ENCODE measurements at regions not wholly inside any gene's neighbourhood (a gene's known extent, or its start where the extent isn't known, plus 50 kb on each side); places are given as distances from the start of the nearest gene placed in this dataset.

DNA sequence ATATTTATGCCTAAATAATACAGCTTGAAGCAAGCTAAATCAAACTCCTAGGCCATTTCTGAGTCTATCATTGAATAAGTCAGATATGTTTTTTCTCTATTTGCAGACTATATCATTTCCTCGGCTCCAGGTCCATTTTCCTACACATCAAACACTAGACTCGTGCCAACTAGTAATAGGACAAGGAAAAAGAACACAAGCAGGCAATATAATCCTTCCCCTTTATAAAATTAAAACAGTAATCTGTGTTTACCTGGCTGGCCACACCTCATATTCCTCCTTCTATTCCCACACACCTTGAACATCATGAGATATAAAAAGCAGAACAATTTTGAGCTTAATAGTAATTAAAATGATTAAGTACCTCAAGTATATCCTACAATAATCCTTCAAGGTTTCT lies 325.7 kb downstream of the TFEC start:
- DNase-seq, result no peak

DNA sequence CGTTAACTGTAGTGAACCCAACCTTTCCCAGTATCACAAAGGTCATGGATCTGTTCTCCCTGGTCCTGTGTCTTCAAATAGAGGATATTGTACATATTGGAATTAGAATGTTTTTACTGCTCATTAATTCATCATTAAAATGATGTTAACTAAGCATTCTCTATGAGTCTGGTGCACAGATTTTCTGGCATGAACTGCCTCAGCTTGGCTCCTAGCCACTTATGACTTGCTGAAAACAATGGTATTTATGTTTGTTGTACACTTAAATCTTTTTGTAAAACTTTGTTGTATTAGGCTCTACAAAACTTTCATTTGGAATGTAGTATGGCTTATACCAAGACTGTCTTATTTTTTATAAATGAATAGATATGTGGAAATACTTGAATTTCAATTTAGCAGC lies 329.4 kb downstream of the TFEC start:
- no peak for DNase-seq

DNA sequence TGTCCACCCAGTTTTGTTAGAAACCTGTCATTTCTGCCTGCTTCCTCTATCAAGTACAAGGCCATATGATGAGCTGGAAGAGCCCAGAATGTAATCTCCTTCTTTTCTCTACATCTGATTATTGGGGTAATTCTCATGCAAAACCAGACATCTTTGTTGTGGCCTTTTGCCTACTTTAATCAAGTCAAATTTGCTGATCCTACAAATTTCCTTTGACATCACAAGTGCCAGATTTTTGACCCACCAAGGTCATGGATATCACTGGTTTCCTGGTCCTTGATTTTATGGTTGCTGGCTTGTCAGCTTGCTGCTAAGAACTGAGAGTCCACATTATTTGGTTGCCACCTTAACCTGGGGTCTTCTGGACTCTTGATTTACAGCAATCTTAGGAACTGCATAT lies 336.1 kb downstream of the TFEC start:
- DNase-seq, result no peak

DNA sequence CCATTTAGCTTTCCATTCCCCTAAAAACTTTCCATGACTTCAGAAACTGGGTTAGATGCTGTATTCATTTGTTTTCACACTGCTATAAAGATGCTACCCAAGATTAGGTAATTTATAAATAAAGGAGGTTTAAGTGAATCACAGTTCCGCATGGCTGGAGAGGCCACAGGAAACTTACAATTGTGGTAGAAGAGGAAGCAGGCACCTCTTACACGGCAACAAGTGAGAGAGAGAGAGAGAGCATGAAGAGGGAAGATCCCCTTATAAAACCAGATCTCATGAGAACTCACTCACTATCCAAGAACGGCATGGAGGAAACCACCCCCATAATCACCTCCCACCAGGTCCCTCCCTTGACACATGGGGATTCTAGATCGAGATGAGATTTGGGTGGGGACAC lies 336.8 kb downstream of the TFEC start:
- DNase-seq, result no peak

DNA sequence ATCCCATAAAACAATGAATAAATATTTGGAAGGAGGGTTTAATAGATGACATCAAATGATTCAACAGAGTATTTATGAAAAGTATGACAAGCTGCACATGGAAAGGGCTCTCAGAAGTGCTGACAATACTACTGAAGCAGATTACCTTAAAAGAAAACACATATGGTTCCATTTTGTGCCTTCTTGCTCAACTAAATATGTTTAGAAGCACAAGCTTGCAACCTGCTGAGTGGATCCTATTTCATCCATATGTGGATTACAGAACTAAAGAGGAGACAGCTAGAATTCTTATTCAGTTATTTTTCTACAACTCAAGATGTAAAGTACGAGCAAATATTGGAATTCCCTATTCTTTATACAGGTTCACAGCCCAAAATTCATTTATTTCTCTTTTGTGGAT lies 340.6 kb downstream of the TFEC start:
- no peak for DNase-seq

DNA sequence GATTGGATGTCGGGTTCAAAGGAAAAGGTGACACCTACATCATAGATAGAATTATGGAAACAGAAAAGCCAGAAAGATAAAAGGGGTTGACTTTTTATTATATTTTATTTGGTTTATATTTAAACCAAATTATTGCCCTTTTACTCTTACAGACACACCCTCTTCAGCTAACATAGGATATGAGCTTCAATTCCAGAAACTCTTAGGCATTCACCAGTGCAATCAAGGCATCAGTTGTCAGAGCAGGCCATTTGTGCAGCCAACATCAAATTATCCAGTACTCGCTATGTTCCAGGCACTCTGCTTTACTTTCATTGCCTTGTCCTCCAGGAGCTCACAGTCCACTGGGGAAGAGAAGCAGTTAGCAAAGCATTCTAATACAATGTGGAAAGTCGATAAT lies 347.5 kb downstream of the TFEC start:
- DNase-seq, result no peak

DNA sequence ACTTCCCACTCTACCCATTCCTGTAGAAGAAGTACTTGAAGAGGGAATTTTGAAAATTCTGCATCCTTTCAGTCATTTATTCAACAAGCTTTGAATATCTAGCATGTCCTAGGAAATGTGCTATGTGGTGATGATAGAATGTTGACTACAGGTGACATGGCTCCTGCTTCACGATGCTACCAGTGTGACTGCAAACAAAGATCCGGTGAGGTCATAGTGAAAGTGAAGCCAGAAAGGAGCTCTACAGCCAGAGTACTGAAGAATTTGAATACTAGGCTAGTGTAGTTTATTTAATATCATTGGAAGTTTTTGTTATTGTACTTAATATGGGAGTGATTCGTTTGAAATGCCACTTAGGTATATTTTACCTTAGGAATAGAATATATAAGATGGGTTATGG lies 348.1 kb downstream of the TFEC start:
- DNase-seq, result no peak

DNA sequence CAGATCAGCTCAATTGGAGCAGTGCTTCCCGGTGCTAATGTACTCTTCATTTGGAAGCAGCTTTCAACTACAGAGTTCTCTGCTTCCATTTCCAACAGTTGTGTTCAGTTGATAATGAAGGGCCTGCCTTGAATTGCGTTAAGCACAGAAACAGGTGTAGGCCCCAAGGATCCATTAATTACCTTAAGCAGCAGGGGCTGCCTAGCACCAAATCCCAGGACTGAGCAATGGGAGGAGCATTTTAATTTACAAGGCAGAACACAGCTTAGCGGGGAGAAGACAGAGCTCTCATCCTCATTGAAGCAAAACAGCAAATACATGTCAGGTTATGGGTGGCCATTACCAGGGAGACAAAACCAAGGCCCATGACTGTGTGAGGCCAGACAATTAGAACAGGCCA lies 349.6 kb downstream of the TFEC start:
- DNase-seq, result no peak

DNA sequence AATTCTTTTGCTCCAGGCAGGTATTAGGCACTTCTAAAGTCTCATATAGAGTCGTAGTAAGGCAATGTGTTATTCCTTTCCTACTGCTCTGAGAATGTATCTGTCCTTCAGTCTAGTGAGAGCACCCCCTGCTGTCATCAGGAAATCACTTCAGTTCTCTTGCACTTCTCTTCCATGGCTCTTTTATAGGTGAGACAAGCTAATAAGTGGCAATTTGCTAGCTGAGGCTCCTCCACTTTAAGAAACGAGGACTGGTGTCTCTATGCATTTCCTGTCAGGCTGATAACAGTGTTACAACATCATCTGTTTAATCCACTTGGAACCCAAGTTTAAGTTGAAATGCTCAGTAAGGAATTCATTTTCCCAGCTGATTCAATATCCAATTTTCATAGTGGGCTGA lies 350.6 kb downstream of the TFEC start:
- peak in 1 of 2 donors; percentile 2 for DNase-seq

DNA sequence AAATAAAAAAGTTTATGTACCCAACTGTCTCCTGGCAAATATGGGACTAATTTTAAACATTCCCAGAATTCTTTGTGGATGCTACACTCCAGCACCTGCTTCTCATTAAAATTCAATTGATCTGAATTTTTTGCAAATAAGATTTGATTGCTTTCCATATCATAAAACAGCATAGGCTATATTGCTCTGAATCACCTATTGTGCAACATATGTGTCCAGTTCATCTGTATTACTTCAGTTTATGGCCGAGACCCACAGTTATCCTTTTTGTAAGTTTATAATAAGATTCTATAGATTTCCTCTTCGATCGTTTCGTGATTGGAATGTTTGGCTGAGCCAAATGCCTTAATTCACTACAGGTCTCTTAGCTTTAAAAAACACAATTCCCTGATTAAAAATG lies 351.1 kb downstream of the TFEC start:
- DNase-seq, result no peak

DNA sequence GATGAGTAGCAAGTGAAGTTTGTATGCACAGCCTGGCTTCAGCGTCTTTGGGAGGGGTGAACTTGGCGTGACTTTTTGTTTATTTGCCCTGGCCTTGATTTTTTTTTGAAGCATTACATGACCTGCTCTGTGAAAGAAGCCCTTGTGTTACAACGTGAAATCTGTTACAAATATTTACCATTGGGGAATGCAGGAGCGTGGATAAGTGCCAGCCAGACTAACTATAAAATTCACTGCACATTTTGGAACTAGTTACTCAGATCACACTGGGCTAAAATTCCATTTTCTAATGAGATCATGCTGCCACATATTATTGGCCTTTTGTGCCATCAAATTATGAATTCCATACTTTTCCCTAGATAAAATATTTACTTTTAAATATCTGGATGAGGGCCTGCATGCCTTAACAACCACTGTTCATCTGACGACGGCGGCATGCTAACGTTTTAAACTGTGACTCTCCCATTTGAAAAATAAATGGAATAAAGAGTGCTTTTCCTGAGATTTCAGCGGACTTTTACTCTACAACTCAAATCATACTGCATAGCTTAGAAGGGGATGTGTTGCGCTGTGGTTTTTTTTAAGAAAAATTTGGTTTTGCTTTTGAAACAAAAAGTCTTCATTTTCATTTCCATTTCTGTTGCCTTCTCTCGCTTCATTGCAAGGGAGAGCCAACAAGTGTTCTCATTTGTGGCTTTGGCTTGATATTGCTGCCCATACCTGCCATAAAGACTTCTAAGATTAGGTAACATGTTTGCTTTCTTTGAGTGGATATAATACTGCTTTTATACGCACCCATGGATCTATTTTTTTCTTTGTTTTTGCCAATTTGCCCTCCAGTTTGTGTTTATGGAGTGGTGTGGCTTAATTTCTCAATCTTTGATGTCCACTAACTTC lies 352.2 kb downstream of the TFEC start:
- DNase-seq, result no peak

DNA sequence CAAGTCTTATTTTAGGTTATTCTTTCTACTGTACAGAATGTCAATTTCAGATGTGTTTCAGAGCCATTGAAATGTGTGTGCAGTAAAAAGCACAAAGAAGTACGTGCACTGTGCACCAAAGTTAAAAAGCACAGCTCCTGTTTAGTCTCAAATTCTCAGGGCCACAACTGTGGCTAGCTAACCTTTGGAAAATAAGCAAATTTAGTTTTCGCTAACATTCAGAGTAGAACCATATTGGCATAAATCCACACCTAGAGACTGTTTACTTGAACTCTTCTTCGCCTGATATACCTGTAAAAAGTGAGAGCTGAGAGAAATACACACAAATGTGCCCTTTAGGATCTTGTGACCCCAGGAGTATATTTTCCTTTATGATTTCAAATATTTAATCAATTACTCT lies 353.9 kb downstream of the TFEC start:
- DNase-seq, result no peak

DNA sequence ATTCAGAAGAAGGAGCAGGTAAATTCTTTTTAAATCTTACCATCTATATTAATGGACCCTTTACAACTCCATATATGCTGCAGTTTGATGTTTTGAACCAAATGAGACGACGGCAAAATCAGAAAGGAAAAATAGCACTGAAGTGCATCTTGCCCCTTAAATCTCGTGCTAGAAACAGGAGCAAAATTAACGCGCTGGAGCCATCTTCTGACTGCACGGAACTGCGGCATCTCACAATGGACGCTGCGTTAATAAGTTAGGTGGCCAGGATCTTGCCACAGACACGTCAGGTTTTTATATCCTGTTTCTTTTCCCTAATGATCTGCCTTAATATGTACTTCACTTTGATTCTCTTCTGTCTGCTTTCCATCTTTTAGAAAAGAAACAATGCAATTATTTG lies 354.5 kb downstream of the TFEC start:
- DNase-seq, result no peak

DNA sequence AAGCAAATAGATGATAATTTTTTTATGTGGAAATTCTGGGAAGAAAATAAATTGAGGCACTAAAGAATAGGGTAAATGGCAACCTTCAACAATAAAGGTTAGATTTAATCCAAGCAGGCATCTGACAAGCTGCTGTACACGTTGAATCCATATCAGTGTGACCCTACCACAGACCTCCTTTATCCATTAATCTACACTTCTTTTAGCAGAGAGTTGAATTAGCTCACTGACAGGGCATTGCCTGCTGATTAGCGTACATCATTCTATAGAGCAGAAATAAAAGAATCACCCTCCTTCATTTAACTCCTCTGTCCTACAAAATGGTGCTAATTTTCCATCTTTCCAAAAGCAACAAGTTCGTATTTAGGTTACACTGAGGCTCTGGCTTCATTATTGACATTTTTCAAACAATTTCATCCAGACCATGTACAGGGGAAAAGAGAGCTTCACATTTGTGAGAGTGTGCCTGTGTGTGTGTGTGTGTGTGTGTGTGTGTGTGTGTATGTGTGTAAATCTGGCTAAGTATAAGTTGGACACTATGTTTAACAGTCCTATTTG lies 356.0 kb downstream of the TFEC start:
- no peak for DNase-seq

DNA sequence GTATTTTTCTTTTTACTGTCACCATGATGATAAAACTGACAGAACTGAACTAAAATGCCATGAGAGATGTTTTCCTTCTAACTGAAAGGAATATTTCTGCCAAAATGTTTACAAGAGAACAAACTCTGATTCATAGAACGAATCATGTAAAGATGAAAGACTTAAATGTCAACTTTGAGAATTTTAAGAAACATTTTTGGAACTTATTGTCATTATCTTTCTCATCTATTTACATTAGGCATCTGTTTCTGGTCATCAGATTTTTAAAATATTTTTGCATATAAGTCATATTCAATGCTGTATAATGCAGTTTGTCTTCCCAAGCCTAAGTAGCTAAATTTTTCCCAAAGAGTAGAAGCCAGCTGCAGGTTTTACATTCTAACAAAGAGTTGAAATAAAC lies 358.5 kb downstream of the TFEC start:
- no peak for DNase-seq

DNA sequence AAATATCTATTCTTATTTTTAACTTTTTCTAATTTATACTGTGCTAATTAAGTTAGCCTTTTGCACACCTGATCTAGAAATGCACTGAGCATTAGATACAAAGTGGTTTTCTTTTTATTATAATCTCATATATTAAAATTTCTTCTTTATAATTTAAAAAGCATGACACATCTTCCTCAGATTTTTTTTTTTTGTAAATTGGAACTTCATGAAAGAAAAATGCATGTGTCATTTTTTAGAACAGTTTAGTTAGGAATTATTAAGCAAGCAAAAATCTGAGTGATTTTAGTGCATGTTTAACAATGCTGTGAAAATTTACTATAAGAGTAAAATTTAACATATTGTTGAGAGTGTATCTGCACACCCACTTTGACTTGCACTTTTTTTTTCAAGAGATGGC lies 367.9 kb downstream of the TFEC start:
- DNase-seq, result no peak

DNA sequence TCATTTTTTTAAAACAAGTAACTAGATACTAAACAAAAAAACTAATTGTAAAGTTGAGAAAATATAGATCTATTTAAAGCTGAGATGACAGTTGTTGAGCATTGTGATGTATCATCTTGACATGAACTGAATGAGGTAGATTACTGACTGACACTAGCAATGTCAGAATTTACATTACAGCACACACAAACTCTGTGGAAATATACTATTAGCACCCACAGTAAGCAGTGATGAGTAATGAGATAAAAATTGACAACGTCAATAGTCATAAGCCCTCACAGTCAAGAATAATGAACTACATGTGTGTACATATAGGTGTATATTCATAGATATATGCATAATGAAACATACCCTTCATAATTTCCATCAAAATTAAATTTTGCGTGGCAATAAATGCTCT lies 368.4 kb downstream of the TFEC start:
- no peak for DNase-seq

DNA sequence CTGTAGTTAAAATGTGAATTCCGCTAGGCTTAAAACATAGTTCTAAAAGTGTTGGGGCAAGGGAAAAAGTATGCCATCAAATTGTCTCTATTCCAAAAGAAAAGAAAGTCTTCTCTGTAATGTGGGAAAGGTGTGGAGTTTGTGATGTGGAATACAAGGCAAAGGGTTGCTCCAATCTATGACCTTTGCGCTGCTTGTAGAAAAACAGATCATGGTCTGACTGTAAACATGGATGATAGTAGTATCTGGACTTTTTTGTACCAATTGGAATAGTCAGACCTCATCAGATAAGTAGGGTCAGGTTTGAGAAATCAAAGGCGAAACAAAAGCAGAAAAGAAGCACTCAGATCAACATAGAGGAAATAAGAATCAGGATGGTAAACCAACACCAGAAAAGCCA lies 372.3 kb downstream of the TFEC start:
- DNase-seq, result no peak

DNA sequence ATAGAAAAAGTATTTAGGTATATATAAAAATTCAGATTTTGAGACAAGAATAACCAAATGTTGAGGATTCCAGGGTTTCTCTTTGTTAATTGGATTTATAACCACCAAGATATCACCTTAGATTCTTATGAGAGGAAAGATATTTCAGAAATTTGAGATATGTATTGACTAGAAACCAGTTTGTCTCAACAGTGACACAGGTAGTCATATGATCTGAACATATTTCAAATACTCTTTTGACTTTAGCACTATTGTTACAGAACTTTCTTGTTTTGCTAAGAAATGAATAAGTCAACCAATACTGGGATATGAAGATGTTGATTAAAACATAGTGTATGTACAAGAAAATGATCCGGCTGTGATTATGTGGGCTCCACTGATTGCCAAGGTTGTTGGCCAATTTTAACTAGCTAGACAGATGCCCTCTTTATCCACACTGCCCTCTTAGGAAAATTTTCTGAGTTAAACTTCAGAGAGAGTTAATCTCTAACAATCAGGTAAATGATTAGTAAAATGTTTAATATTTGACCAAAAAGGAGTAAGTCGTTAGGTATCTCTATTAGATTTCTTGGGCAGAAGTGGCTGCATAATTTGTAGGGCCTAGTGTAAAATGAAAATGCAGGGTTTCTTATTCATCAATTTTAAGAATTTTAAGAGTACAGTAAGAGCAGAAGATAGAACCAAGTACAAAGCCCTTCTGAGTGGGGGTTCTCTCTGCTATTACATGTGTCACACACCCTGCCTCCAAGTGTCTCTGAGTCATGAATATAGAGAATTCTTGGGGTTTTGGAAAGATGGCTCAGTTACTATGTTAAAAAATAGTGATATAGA lies 376.0 kb downstream of the TFEC start:
- no peak for DNase-seq

DNA sequence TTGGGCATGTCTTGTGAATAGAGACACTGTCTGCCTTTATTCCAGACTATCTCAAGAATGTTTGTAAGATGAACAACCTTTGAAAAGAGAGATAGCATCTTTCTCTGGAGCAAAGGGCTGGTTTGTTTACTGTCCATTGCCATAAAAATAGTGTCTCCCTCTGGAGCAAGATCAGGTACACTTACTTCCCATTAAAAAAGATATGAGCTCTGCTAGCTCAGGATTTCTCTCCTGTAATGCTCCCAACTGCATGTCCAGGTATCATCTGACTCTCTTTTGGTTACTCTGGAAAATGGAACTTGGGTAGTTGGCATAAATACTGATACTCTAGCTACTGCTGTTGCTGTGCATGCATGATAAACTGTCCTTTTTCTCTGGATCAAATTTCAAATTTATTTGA lies 381.1 kb downstream of the TFEC start:
- no peak for DNase-seq

DNA sequence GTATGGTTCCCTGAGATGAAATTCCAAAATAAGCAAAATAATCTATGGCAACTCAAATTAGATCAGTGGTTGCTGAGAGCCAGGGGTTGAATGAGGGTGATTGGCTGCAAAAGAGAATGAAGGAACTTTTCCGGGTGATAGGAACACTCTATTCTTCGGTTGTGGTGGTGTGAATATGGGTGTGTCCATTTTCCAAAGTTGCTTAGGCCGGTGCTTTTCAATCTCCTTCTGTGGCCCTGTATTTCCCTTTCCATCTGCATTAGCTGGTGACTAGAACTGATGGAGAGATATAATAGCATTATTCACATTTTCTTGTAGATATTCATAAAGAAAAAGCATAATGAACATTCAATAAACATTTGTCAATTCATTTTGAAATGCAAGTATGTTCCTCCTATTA lies 382.9 kb downstream of the TFEC start:
- no peak for DNase-seq

DNA sequence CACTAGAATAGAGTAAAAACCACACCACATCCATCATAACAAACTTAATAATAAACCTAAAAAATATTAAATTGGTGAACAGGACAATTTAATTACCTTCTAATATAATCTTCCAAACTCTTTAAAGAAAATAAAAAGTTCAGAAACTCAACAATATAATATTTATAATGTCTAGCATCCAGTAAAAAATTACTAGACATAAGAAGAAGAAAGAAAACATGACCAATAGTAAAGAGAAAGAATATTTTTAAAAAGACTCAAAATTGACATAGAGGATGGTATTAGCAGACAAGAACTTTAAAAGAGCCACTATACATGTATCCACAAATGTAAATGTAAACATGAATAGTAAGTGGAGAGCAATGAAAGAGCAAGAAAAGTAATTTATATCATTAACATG lies 388.4 kb downstream of the TFEC start:
- DNase-seq, result no peak

DNA sequence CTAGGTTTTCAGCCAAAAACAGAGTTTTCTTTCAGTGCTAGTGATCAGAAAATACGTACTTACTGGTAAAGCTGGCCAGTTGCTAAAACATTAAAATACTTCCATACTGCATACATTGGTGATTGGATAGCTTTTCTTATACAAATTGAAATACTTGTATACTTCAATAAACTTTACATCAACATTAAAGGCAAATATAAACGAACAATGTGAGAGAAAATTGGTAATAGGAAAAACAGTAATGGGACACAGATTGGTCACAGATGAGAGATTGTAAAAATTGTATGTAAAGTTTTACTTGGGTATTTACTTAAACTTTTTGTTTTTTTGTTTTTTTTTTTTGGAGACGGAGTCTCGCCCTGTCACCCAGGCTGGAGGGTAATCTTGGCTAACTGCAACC lies 391.7 kb downstream of the TFEC start:
- no peak for DNase-seq

DNA sequence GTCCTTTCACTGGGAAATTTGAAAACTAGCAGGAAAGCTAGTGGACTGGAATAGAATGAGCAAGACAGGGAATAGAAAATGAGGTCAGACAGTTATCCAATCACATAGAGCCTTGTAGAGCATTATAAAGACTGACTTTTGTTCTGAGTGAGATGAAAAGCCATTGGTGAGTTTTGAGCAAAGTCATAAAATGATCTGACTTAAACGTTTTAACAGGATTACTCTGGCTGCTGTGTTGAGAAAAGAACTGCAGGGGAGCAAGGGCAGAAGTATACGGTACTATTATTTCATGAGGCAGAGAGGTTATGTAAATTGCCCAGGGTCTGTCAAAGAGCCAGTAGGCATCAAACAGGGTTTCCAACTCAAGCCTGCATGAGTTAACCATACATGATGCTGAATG lies 393.4 kb downstream of the TFEC start:
- no peak for DNase-seq
